ENCODE measurements at regions not wholly inside any gene's neighbourhood (a gene's known extent, or its start where the extent isn't known, plus 50 kb on each side); places are given as distances from the start of the nearest gene placed in this dataset.

- H3K9me1 ChIP-seq (ENCODE audit: insufficient read depth, low read length), result no peaks in the 10 kb centered on the region
- H2AK9ac ChIP-seq (replicated peaks; ENCODE audit: low read depth, low read length, poor library complexity), result no peak overlapping the region
- peaks cover 10% of the 10 kb centered on the region for H3K27me3 ChIP-seq (ENCODE audit: control insufficient read depth, insufficient read depth, low read length)
- dilution Hi-C loops (cut with HindIII; ENCODE audit: low sequenced_read_pairs, unreplicated experiment) (no loop called here), intact Hi-C loops (cut with micrococcal nuclease) (no loop called here), in situ Hi-C loops (cut with MboI; ENCODE audit: low sequenced_read_pairs) (loop anchor here (25.0 kb wide), 1 partner anchor 893 kb away; no protein-coding TSS in a partner anchor)
- H3K27ac ChIP-seq (ENCODE audit: insufficient read depth, low read length), result no peak overlapping the region
- H3K79me1 ChIP-seq (ENCODE audit: low read depth in 1 of 2, low read length in 2 of 2), result no peaks in the 10 kb centered on the region
- no peak for DNase-seq
- no CpG with 5 or more reads among the region's 4 CpGs for WGBS, 2 experiments (ENCODE audit: extremely low coverage in 2 of 2, insufficient read length in 1 of 2)
- ATAC-seq (ENCODE audit: low read depth), result no peak
- no peak overlapping the region for H4K8ac ChIP-seq (ENCODE audit: low read depth in 2 of 2, low read length in 2 of 2)
- no peak overlapping the region for H2BK20ac ChIP-seq (ENCODE audit: low read depth, low read length)
- H3K36me3 ChIP-seq (ENCODE audit: control insufficient read depth, insufficient read depth, low read length), result no peaks in the 10 kb centered on the region
- no peak overlapping the region for H2BK15ac ChIP-seq (ENCODE audit: low read depth, low read length)
- no peak overlapping the region for H3K14ac ChIP-seq (replicated peaks; ENCODE audit: low read depth, low read length)
- H2BK120ac ChIP-seq (ENCODE audit: low read depth, low read length), result no peak overlapping the region
- H2BK5ac ChIP-seq (ENCODE audit: low read depth, low read length, poor library complexity, severe bottlenecking), result no peak overlapping the region
- no peak overlapping the region for H4K91ac ChIP-seq (ENCODE audit: insufficient read depth, low read depth, low read length)
- CTCF ChIA-PET, result no interaction called here
- no peak overlapping the region for H3K4me3 ChIP-seq (ENCODE audit: insufficient read depth, low read depth, low read length)
- H4K20me1 ChIP-seq (ENCODE audit: insufficient read depth, low read length), result no peaks in the 10 kb centered on the region
- H3K9ac ChIP-seq (ENCODE audit: low read depth, low read length), result no peak overlapping the region
- H3K4ac ChIP-seq (ENCODE audit: low read depth, low read length), result no peak overlapping the region
- H3K9me3 ChIP-seq (ENCODE audit: control insufficient read depth, insufficient read depth, low read length), result no peaks in the 10 kb centered on the region
- no peak overlapping the region for H4K5ac ChIP-seq (ENCODE audit: low read depth, low read length)
- TF ChIP-seq RCOR1 (IDR thresholded peaks at IDR 0.05; ENCODE audit: insufficient replicate concordance, low read length), result no peak
- no peak for TF ChIP-seq CHD1 (IDR thresholded peaks at IDR 0.05; ENCODE audit: low read depth, low read length)
- TF ChIP-seq MAZ (IDR thresholded peaks at IDR 0.05; ENCODE audit: borderline replicate concordance, low read depth, low read length), result no peak
- no peak for TF ChIP-seq CTCF (conservative IDR thresholded peaks at IDR 0.05; ENCODE audit: low read depth, low read length)
- TF ChIP-seq ELK1 (IDR thresholded peaks at IDR 0.05; ENCODE audit: borderline replicate concordance, low read depth, low read length), result no peak
- no peak for TF ChIP-seq SMC3 (IDR thresholded peaks at IDR 0.05; ENCODE audit: low read depth, low read length)
- TF ChIP-seq CEBPB (IDR thresholded peaks at IDR 0.05; ENCODE audit: low read depth, low read length), result no peak
- TF ChIP-seq RFX5 (IDR thresholded peaks at IDR 0.05; ENCODE audit: low read depth, low read length), result no peak
- TF ChIP-seq POLR2A (IDR thresholded peaks at IDR 0.05; ENCODE audit: low read depth, low read length), result no peak
- TF ChIP-seq FOS (IDR thresholded peaks at IDR 0.05; ENCODE audit: low read depth, low read length), result no peak
- no peak for TF ChIP-seq MAFK (IDR thresholded peaks at IDR 0.05; ENCODE audit: low read depth, low read length)
- no peak for TF ChIP-seq NFE2L2 (IDR thresholded peaks at IDR 0.05; ENCODE audit: low read depth, low read length)
- no peak overlapping the region for H2AFZ ChIP-seq (replicated peaks; ENCODE audit: low read length, poor library complexity)
- H3K23ac ChIP-seq (ENCODE audit: low read depth, low read length), result no peak overlapping the region
- no peak overlapping the region for H3K4me2 ChIP-seq (ENCODE audit: low read depth, low read length)
- H2AK5ac ChIP-seq (ENCODE audit: low read depth, low read length), result no peak overlapping the region
- POLR2A ChIA-PET (ENCODE audit: unreplicated experiment), result no interaction called here
- H3K4me1 ChIP-seq (ENCODE audit: control insufficient read depth, insufficient read depth, low read length), result no peaks in the 10 kb centered on the region
- H3K18ac ChIP-seq (ENCODE audit: low read depth, low read length), result no peak overlapping the region
- H3K56ac ChIP-seq (ENCODE audit: extremely low read depth, insufficient read depth, low read length), result no peak overlapping the region
- BruUV-seq (replicated peaks), result no TSS peak
Observed at GRCh38 chr20:61105395-61105794, 146.7 kb upstream of the CDH4 start.
